H9 (cell line): ENCODE measurements at regions not wholly inside any gene's neighbourhood (a gene's known extent, or its start where the extent isn't known, plus 50 kb on each side); places are given as distances from the start of the nearest gene placed in this dataset.

Experiments used
- DNase-seq: peaks from one replicate; pipeline ENCODE4 v3.0.0-alpha.2; 2017
- H2AFZ ChIP-seq: one replicate; pipeline ENCODE4 v1.6.1; 2013; ENCODE audit warnings: mild to moderate bottlenecking, low read length, control low read depth, moderate library complexity
- H2AK5ac ChIP-seq: 2 replicates; pipeline ENCODE4 v1.6.1; 2013; ENCODE audit warnings: low read length, control low read depth, mixed read lengths; ENCODE audit not compliant: insufficient read length
- H2BK120ac ChIP-seq: one replicate; pipeline ENCODE4 v1.6.1; 2013; ENCODE audit warnings: low read depth, mild to moderate bottlenecking, low read length, control low read depth, inconsistent platforms; ENCODE audit not compliant: poor library complexity, severe bottlenecking
- H2BK12ac ChIP-seq: 2 replicates; pipeline ENCODE4 v1.6.1; 2013; ENCODE audit warnings: low read length, control low read depth, mixed read lengths, low read depth; ENCODE audit not compliant: insufficient read length
- H2BK15ac ChIP-seq: 2 replicates; pipeline ENCODE4 v1.6.1; 2013; ENCODE audit warnings: low read depth, low read length, control low read depth
- H2BK20ac ChIP-seq: one replicate; pipeline ENCODE4 v1.6.1; 2013; ENCODE audit warnings: low read depth, mild to moderate bottlenecking, low read length, control low read depth, inconsistent platforms; ENCODE audit not compliant: poor library complexity, severe bottlenecking
- H2BK5ac ChIP-seq: 2 replicates; pipeline ENCODE4 v1.6.1; 2013; ENCODE audit warnings: low read length, control low read depth, mixed read lengths; ENCODE audit not compliant: insufficient read length
- H3K14ac ChIP-seq: 2 replicates; pipeline ENCODE4 v1.6.1; 2013; ENCODE audit warnings: low read length, control low read depth; ENCODE audit not compliant: insufficient read depth
- H3K18ac ChIP-seq: 2 replicates; pipeline ENCODE4 v1.6.1; 2013; ENCODE audit warnings: low read depth, mild to moderate bottlenecking, mixed read lengths, low read length, control low read depth; ENCODE audit not compliant: insufficient read length
- H3K23ac ChIP-seq: 2 replicates; pipeline ENCODE4 v1.6.1; 2013; ENCODE audit warnings: low read length, control low read depth, mixed read lengths, low read depth; ENCODE audit not compliant: insufficient read length
- H3K23me2 ChIP-seq: 2 replicates; pipeline ENCODE4 v1.6.1; 2013; ENCODE audit warnings: low read depth, mild to moderate bottlenecking, mixed read lengths, low read length, control low read depth; ENCODE audit not compliant: insufficient read length, poor library complexity, severe bottlenecking
- H3K27ac ChIP-seq: 2 replicates; pipeline ENCODE4 v1.5.1; 2013; ENCODE audit warnings: low read length, control low read depth, mixed read lengths, low read depth; ENCODE audit not compliant: insufficient read length
- H3K27me3 ChIP-seq: 2 replicates; pipeline ENCODE4 v1.6.1; 2013; ENCODE audit warnings: low read length, control low read depth, inconsistent platforms; ENCODE audit not compliant: insufficient read depth
- H3K4ac ChIP-seq: 2 replicates; pipeline ENCODE4 v1.6.1; 2013; ENCODE audit warnings: low read depth, mild to moderate bottlenecking, control low read depth, inconsistent platforms, low read length, moderate library complexity
- H3K4me1 ChIP-seq: 2 replicates; pipeline ENCODE4 v1.6.1; 2013; ENCODE audit warnings: low read length, control low read depth, inconsistent platforms; ENCODE audit not compliant: insufficient read depth
- H3K4me2 ChIP-seq: 2 replicates; pipeline ENCODE4 v1.6.1; 2013; ENCODE audit warnings: low read length, control low read depth, mixed read lengths; ENCODE audit not compliant: insufficient read length, insufficient read depth
- H3K56ac ChIP-seq: 2 replicates; pipeline ENCODE4 v1.6.1; 2013; ENCODE audit warnings: low read depth, mild to moderate bottlenecking, mixed read lengths, low read length, control low read depth; ENCODE audit not compliant: insufficient read length
- H3K79me1 ChIP-seq: 2 replicates; pipeline ENCODE4 v1.6.1; 2013; ENCODE audit warnings: low read depth, mild to moderate bottlenecking, moderate library complexity, low read length, control low read depth, inconsistent platforms; ENCODE audit not compliant: insufficient read depth, poor library complexity, severe bottlenecking
- H3K79me2 ChIP-seq: 2 replicates; pipeline ENCODE4 v1.6.1; 2013; ENCODE audit warnings: low read length, control low read depth, inconsistent platforms; ENCODE audit not compliant: insufficient read depth
- H3K9ac ChIP-seq: 2 replicates; pipeline ENCODE4 v1.6.1; 2013; ENCODE audit warnings: low read length, control low read depth, mixed read lengths; ENCODE audit not compliant: insufficient read length; ENCODE audit errors: extremely low read depth
- H3K9me3 ChIP-seq: one replicate; pipeline ENCODE4 v1.6.1; 2013; ENCODE audit warnings: low read depth, low read length, inconsistent platforms; ENCODE audit not compliant: control insufficient read depth
- H3T11ph ChIP-seq: one replicate; pipeline ENCODE4 v1.6.1; 2013; ENCODE audit warnings: mild to moderate bottlenecking, low read length, control low read depth, inconsistent platforms
- H4K20me1 ChIP-seq: one replicate; pipeline ENCODE4 v1.6.1; 2013; ENCODE audit not compliant: control insufficient read depth, insufficient read length, insufficient read depth
- H4K5ac ChIP-seq: 2 replicates; pipeline ENCODE4 v1.6.1; 2013; ENCODE audit warnings: low read depth, mild to moderate bottlenecking, mixed read lengths, low read length, control low read depth; ENCODE audit not compliant: insufficient read length
- H4K8ac ChIP-seq: replicated peaks from 2 replicates; pipeline ENCODE4 v1.6.1; 2013; ENCODE audit warnings: low read length, control low read depth, mixed read lengths, low read depth; ENCODE audit not compliant: insufficient read length
- H4K91ac ChIP-seq: 2 replicates; pipeline ENCODE4 v1.6.1; 2013; ENCODE audit warnings: low read depth, mild to moderate bottlenecking, moderate library complexity, mixed read lengths, low read length, control low read depth; ENCODE audit not compliant: insufficient read length
- H3K27ac Mint-ChIP-seq, 3 experiments: 2 replicates in 2 of 3; 3 replicates in 1 of 3; pipeline ENCODE4 v1.8.0; 2020 to 2021; ENCODE audit warnings: mixed read lengths in 3 of 3, mild to moderate bottlenecking in 1 of 3, moderate library complexity in 1 of 3
- H3K27me3 Mint-ChIP-seq: 2 replicates; pipeline ENCODE4 v1.8.0; 2021; ENCODE audit warnings: low read depth, mild to moderate bottlenecking, moderate library complexity, mixed read lengths
- H3K36me3 Mint-ChIP-seq, 3 experiments: 2 replicates in 2 of 3; 3 replicates in 1 of 3; pipeline ENCODE4 v1.8.0; 2020 to 2021; ENCODE audit warnings: low read depth in 3 of 3, mixed read lengths in 3 of 3; ENCODE audit not compliant: insufficient read depth in 1 of 3
- H3K4me1 Mint-ChIP-seq, 2 experiments: 2 replicates each; pipeline ENCODE4 v1.8.0; 2020; ENCODE audit warnings: mixed read lengths in 2 of 2
- H3K4me3 Mint-ChIP-seq, 2 experiments: 2 replicates in 1 of 2; 3 replicates in 1 of 2; pipeline ENCODE4 v1.8.0; 2020 to 2021; ENCODE audit warnings: mild to moderate bottlenecking in 2 of 2, mixed read lengths in 2 of 2, moderate library complexity in 1 of 2
- H3K9me3 Mint-ChIP-seq, 2 experiments: 2 replicates in 1 of 2; 3 replicates in 1 of 2; pipeline ENCODE4 v1.8.0; 2020; ENCODE audit warnings: mild to moderate bottlenecking in 2 of 2, mixed read lengths in 2 of 2, moderate library complexity in 1 of 2
- WGBS: extraction: QIAGEN DNeasy Blood & Tissue Kit; methylation state at CpG from one replicate; pipeline ENCODE4 v1.1.7; 2013; ENCODE audit warnings: missing lambda C conversion rate, low lambda C conversion rate, mixed read lengths; ENCODE audit not compliant: insufficient read length; ENCODE audit errors: extremely low coverage; 5-methylcytosine and 5-hydroxymethylcytosine counted together
- TF ChIP-seq, protein P1 (sequence below): fragments of 200-600 bp; sonication (generic); conservative IDR thresholded peaks from 3 replicates; pipeline ENCODE4 v1.8.0; 2021; ENCODE audit warnings: antibody characterized with exemption, mild to moderate bottlenecking

DNA sequence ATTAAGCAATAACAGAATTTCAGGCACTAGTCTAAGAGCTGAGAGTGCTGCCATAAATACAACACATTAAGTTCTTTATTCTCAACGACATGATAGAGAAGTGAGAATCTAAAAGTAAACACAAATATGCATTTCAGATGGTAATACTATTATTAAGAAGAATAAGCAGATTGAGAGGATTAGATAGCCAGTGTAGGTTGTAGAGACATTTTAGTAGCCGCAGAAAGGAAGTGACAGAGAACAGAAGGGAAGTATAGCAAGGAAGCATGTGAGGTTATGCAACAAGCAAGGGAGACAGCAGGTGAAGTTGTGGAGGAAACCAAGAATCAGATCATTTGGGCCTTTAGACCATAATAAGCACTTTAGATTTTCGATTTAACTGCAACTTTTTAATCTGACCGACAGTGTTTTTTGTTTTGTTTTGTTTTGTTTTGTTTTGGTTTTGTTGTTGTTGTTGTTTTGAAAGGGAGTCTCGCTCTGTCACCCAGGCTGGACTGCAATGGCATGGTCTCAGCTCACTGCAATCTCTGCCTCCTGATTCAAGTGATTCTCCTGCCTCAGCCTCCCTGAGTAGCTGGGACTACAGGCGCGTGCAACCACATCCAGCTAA, 737.0 kb upstream of the ADGRB3 start:
- no peak for DNase-seq
- Mint-ChIP-seq H3K36me3 (peaks cover 0 to 8% (median 4%) of the 10 kb centered on the region in 3 experiments; a peak in 5 of 7 replicates), H3K27ac (no peak overlapping the region), H3K9me3 (peaks cover 8 to 9% of the 10 kb centered on the region in 2 experiments; a peak in 4 of 5 replicates), H3K4me1 (no peaks in the 10 kb centered on the region), H3K4me3 (no peak overlapping the region), H3K27me3 (no peaks in the 10 kb centered on the region)
- Histone ChIP-seq H3K79me2 (no peaks in the 10 kb centered on the region), H3K23me2 (no peaks in the 10 kb centered on the region), H2AFZ (no peak overlapping the region), H3K27me3 (no peaks in the 10 kb centered on the region), H3K9me3 (no peaks in the 10 kb centered on the region), H2BK12ac (no peak overlapping the region), H2BK5ac (no peak overlapping the region), H2AK5ac (no peak overlapping the region), H4K8ac (no peak overlapping the region), H2BK20ac (no peak overlapping the region), H2BK15ac (no peak overlapping the region), H3K27ac (no peak overlapping the region), H3K4me1 (no peaks in the 10 kb centered on the region), H3K23ac (no peak overlapping the region), H3K4me2 (no peak overlapping the region), H3T11ph (no peak overlapping the region), H4K5ac (no peak overlapping the region), H3K9ac (no peak overlapping the region), H3K79me1 (no peaks in the 10 kb centered on the region), H3K14ac (no peak overlapping the region), H3K56ac (no peak overlapping the region), H3K18ac (no peak overlapping the region), H2BK120ac (no peak overlapping the region), H4K20me1 (no peaks in the 10 kb centered on the region), H4K91ac (no peak overlapping the region), H3K4ac (no peak overlapping the region)
- no CpG with 5 or more reads among the region's 7 CpGs for WGBS
- TF ChIP-seq, protein P1, sequence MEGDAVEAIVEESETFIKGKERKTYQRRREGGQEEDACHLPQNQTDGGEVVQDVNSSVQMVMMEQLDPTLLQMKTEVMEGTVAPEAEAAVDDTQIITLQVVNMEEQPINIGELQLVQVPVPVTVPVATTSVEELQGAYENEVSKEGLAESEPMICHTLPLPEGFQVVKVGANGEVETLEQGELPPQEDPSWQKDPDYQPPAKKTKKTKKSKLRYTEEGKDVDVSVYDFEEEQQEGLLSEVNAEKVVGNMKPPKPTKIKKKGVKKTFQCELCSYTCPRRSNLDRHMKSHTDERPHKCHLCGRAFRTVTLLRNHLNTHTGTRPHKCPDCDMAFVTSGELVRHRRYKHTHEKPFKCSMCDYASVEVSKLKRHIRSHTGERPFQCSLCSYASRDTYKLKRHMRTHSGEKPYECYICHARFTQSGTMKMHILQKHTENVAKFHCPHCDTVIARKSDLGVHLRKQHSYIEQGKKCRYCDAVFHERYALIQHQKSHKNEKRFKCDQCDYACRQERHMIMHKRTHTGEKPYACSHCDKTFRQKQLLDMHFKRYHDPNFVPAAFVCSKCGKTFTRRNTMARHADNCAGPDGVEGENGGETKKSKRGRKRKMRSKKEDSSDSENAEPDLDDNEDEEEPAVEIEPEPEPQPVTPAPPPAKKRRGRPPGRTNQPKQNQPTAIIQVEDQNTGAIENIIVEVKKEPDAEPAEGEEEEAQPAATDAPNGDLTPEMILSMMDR, result no peak
